GM12878 (cell line): ENCODE measurements at regions not wholly inside any gene's neighbourhood (a gene's known extent, or its start where the extent isn't known, plus 50 kb on each side); places are given as distances from the start of the nearest gene placed in this dataset.

Source experiments
- BHLHE40 ChIP-seq, 2 experiments: fragments of 450-650 bp in 1 of 2; IDR thresholded peaks; 2 replicates each; pipeline ENCODE4 v1.6.1; 2011 to 2017; ENCODE audit warnings: low read depth in 2 of 2, borderline replicate concordance in 1 of 2, improper control_type of control experiment in 1 of 2, low read length in 1 of 2, mild to moderate bottlenecking in 1 of 2
- CHD2 ChIP-seq: IDR thresholded peaks from 2 replicates; pipeline ENCODE4 v1.6.1; 2011; ENCODE audit warnings: low read depth, low read length, improper control_type of control experiment, borderline replicate concordance
- CHD4 ChIP-seq: fragments of 200-600 bp; sonication (generic); IDR thresholded peaks from 2 replicates; pipeline ENCODE4 v1.6.1; 2016; ENCODE audit warnings: mild to moderate bottlenecking
- MTA3 ChIP-seq: IDR thresholded peaks from 2 replicates; pipeline ENCODE4 v1.6.1; 2012; ENCODE audit warnings: low read length, inconsistent platforms, borderline replicate concordance
- NR2F1 ChIP-seq: fragments of 450-650 bp; conservative IDR thresholded peaks from 2 replicates; pipeline ENCODE4 v1.6.1; 2017; ENCODE audit warnings: mild to moderate bottlenecking
- POLR2A ChIP-seq: IDR thresholded peaks from 2 replicates; pipeline ENCODE4 v1.6.1; 2011; ENCODE audit warnings: low read depth, mild to moderate bottlenecking, low read length
- RFX5 ChIP-seq: IDR thresholded peaks from 2 replicates; pipeline ENCODE4 v1.6.1; 2011; ENCODE audit warnings: low read depth, low read length, improper control_type of control experiment
- TF ChIP-seq, protein P1 (sequence below): fragments of 450-650 bp; IDR thresholded peaks from 2 replicates; pipeline ENCODE4 v1.6.1; 2016; ENCODE audit warnings: mild to moderate bottlenecking, moderate library complexity, borderline replicate concordance

DNA sequence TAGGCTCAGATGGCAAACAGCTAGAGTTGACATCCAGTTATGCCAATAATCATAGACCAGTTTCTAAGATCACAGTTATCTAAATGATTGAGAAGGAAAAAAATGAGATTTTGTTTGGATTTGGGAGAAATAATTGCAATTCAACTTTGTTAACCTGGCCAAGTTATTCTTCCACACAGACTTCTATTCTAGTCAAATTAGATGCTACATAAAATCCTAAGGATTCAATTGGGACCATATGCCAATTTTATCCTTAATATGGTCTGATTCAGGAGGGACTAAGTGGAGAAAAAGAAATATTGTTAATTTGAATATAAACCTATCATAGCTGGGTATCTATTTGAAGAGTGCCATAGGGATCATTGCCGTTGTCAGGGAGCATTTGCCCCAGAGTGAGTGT lies 178.3 kb upstream of the SLC7A11 start:
- no peak for TF ChIP-seq POLR2A
- no peak for TF ChIP-seq NR2F1
- no peak for TF ChIP-seq MTA3
- TF ChIP-seq CHD2 = no peak
- TF ChIP-seq, protein P1, sequence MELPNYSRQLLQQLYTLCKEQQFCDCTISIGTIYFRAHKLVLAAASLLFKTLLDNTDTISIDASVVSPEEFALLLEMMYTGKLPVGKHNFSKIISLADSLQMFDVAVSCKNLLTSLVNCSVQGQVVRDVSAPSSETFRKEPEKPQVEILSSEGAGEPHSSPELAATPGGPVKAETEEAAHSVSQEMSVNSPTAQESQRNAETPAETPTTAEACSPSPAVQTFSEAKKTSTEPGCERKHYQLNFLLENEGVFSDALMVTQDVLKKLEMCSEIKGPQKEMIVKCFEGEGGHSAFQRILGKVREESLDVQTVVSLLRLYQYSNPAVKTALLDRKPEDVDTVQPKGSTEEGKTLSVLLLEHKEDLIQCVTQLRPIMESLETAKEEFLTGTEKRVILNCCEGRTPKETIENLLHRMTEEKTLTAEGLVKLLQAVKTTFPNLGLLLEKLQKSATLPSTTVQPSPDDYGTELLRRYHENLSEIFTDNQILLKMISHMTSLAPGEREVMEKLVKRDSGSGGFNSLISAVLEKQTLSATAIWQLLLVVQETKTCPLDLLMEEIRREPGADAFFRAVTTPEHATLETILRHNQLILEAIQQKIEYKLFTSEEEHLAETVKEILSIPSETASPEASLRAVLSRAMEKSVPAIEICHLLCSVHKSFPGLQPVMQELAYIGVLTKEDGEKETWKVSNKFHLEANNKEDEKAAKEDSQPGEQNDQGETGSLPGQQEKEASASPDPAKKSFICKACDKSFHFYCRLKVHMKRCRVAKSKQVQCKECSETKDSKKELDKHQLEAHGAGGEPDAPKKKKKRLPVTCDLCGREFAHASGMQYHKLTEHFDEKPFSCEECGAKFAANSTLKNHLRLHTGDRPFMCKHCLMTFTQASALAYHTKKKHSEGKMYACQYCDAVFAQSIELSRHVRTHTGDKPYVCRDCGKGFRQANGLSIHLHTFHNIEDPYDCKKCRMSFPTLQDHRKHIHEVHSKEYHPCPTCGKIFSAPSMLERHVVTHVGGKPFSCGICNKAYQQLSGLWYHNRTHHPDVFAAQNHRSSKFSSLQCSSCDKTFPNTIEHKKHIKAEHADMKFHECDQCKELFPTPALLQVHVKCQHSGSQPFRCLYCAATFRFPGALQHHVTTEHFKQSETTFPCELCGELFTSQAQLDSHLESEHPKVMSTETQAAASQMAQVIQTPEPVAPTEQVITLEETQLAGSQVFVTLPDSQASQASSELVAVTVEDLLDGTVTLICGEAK = no peak
- TF ChIP-seq BHLHE40 (IDR thresholded peaks at IDR 0.05; ENCODE audit: borderline replicate concordance in 1 of 2, low read depth in 2 of 2, low read length in 1 of 2) = no peak
- no peak for TF ChIP-seq RFX5
- no peak for TF ChIP-seq CHD4
